ENCODE measurements at regions not wholly inside any gene's neighbourhood (a gene's known extent, or its start where the extent isn't known, plus 50 kb on each side); places are given as distances from the start of the nearest gene placed in this dataset.

GRCh38 chr18:2186967-2187366 lies 384.3 kb downstream of the METTL4 start:
- TF ChIP-seq CTCF (IDR thresholded peaks at IDR 0.05) (no peak), POLR2A (IDR thresholded peaks at IDR 0.05) (no peak)

All from right lobe of liver (tissue), 4 donors.